ENCODE measurements at regions not wholly inside any gene's neighbourhood (a gene's known extent, or its start where the extent isn't known, plus 50 kb on each side); places are given as distances from the start of the nearest gene placed in this dataset.

GRCh38 chr6:119620846-119621555, 271.4 kb upstream of the MAN1A1 start:
- TF ChIP-seq CTCF (conservative IDR thresholded peaks at IDR 0.05), result no peak
- no peak for TF ChIP-seq ZFX (IDR thresholded peaks at IDR 0.05)

Data from C4-2B (cell line).